Testis (tissue), 2 donors: ENCODE measurements at regions not wholly inside any gene's neighbourhood (a gene's known extent, or its start where the extent isn't known, plus 50 kb on each side); places are given as distances from the start of the nearest gene placed in this dataset.

Experiments used
- CTCF ChIP-seq, 3 experiments: fragments of 450-650 bp in 2 of 3; fragments of 200-600 bp in 1 of 3; sonication (generic) in 1 of 3; IDR thresholded peaks; one replicate each; pipeline ENCODE4 v1.5.1; 2016 to 2019; ENCODE audit warnings: antibody characterized with exemption in 3 of 3, mild to moderate bottlenecking in 2 of 3, moderate library complexity in 1 of 3
- POLR2A ChIP-seq: fragments of 450-650 bp; IDR thresholded peaks from one replicate; pipeline ENCODE4 v1.6.1; 2017; ENCODE audit warnings: antibody characterized with exemption, mild to moderate bottlenecking, moderate library complexity

GRCh38 chr5:58314356-58315210, 145.3 kb downstream of the PLK2 start:
- TF ChIP-seq POLR2A, result no peak
- no peak for TF ChIP-seq CTCF (IDR thresholded peaks at IDR 0.05)
